Mucosa of rectum (tissue), 2 donors: ENCODE measurements at regions not wholly inside any gene's neighbourhood (a gene's known extent, or its start where the extent isn't known, plus 50 kb on each side); places are given as distances from the start of the nearest gene placed in this dataset.
"Not testable (repeated sequence)": the region's sequence is repeated elsewhere in the genome, so short reads cannot be mapped to it uniquely, and the experiment has no call there.

Experiments used
- H3K27ac ChIP-seq, 2 donors: one replicate each; pipeline ENCODE4 v1.7.0; 2013; ENCODE audit warnings: inconsistent platforms in 2 of 2, low read depth in 2 of 2, low read length in 2 of 2
- H3K27me3 ChIP-seq, 2 donors: one replicate each; pipeline ENCODE4 v1.7.0; 2013; ENCODE audit warnings: low read length in 2 of 2; ENCODE audit not compliant: control insufficient read depth in 2 of 2, insufficient read depth in 2 of 2
- H3K36me3 ChIP-seq, 2 donors: one replicate each; pipeline ENCODE4 v1.7.0; 2013; ENCODE audit warnings: low read length in 2 of 2; ENCODE audit not compliant: control insufficient read depth in 2 of 2, insufficient read depth in 2 of 2
- H3K4me1 ChIP-seq, 2 donors: one replicate each; pipeline ENCODE4 v1.7.0; 2013; ENCODE audit warnings: low read length in 2 of 2, mild to moderate bottlenecking in 1 of 2; ENCODE audit not compliant: control insufficient read depth in 2 of 2, insufficient read depth in 2 of 2
- H3K4me3 ChIP-seq, 2 donors: one replicate each; pipeline ENCODE4 v1.7.0; 2013; ENCODE audit warnings: low read length in 2 of 2
- H3K9ac ChIP-seq, 2 donors: one replicate each; pipeline ENCODE4 v1.7.0; 2013; ENCODE audit warnings: low read length in 2 of 2, low read depth in 1 of 2, mild to moderate bottlenecking in 1 of 2
- H3K9me3 ChIP-seq, 2 donors: one replicate each; pipeline ENCODE4 v1.7.0; 2013; ENCODE audit warnings: low read length in 2 of 2; ENCODE audit not compliant: control insufficient read depth in 2 of 2
- donor health status: healthy.
- donor health status: Normal muscosa, but diverticular disease.

GRCh38 chr2:87470381-87471380, 277.2 kb upstream of the PLGLB2 start:
- H3K36me3 ChIP-seq, H3K27me3 ChIP-seq, H3K9ac ChIP-seq, H3K4me1 ChIP-seq, H3K4me3 ChIP-seq, H3K9me3 ChIP-seq: not testable (repeated sequence)
- H3K27ac ChIP-seq: peak overlapping the region in 1 of 2 donors; percentile 16

GRCh38 chr2:87471478-87471877, 276.4 kb upstream of the PLGLB2 start:
- H3K9ac ChIP-seq, H3K27me3 ChIP-seq, H3K4me3 ChIP-seq, H3K9me3 ChIP-seq, H3K36me3 ChIP-seq, H3K4me1 ChIP-seq: not testable (repeated sequence)
- peak overlapping the region in 1 of 2 donors; percentile 16 for H3K27ac ChIP-seq

DNA sequence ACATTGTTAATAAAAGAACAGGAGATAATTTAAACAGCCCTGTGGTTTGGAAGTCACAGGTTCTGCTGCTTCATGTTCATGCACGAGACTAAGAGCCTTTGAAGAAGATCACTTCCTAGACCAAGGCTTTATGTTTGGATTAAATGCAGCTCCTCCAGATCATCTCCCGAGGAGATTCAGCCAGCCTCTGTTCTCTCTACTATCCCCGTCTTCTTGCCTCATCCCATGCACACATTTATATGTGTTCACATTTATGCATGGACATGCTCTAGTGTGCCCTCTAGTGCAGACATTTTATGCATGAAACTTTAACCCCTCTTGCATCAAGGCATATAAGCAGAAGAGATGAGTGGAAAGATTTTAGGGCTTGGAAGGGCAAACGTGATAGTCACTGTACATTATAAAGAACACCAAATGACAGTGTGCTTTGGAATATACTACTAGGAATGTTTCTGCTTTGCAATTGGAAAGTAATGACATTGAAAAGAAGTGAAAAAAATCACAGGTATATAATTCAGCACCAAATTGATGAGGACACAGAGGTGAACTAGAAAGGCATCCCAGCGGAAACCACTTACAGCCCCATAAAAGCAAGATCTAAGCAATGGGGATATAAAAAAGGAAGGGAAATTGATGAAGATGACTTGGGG, 271.5 kb upstream of the PLGLB2 start:
- not testable (repeated sequence) for H3K4me3 ChIP-seq, H3K9ac ChIP-seq, H3K27me3 ChIP-seq, H3K4me1 ChIP-seq, H3K9me3 ChIP-seq, H3K36me3 ChIP-seq
- H3K27ac ChIP-seq: peak overlapping the region in 1 of 2 donors; percentile 9

DNA sequence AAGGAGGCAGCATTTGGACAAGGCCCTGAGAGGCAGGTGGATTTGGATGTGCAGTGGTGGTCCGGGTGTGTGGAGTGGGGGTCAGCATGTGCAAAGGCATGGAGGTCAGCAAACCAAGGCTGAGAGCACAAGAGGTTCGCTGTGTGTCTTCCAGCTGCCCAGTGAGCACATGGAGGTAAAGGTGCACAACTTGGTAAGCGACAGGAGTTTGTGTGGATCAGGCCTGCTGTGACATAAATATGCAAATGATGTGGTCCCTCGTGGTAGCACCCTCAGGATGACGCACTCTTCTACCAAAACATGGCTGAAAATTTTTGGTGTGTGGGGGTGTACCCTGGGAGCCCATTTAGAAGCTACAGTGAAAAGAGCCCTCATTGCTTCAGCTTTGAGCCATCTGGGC, 271.0 kb upstream of the PLGLB2 start:
- not testable (repeated sequence) for H3K9me3 ChIP-seq, H3K27me3 ChIP-seq, H3K4me3 ChIP-seq, H3K36me3 ChIP-seq, H3K4me1 ChIP-seq, H3K9ac ChIP-seq
- H3K27ac ChIP-seq: peak overlapping the region in 1 of 2 donors; percentile 9

DNA sequence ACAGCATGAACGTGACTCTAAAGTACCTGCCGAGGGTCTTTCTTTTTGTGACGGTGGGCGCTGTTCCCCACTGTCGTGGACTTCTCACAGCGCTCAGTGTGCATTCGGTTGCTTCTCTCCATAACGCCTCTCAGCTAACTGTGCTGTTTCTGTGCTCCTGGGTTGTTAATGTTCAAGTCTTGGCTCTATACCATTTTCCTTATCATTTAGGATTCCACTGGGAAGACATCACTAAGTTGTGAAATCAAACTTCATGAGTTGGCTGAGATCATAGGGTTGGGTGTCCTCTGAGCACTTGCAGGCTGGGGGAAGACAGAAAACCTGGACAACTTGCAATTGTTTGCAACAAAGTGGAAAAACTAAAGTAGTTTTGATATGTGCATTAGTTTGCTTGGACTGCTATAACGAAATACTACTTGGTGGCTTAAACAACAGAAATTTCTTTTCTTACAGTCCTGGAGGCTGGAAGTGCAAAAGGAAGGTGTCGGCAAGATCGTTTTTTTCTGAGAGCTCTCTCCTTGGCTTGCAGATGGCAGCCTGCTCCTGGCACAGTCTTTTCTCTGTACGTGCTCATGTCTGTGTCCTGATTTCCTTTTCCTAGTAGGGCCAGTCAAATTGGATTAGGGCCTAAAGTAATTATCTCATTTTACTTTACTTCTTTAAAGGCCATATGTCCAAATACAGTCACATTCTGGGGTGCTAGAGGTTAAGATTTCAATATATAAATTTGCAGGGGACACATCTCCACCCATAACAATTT, 270.0 kb upstream of the PLGLB2 start:
- not testable (repeated sequence) for H3K9me3 ChIP-seq, H3K27ac ChIP-seq

GRCh38 chr2:87478911-87479310, 269.0 kb upstream of the PLGLB2 start:
- H3K27me3 ChIP-seq, H3K36me3 ChIP-seq, H3K9me3 ChIP-seq, H3K27ac ChIP-seq, H3K9ac ChIP-seq, H3K4me3 ChIP-seq, H3K4me1 ChIP-seq: not testable (repeated sequence)

More for the DNA sequence above, 270.0 kb upstream of the PLGLB2 start:
- H3K36me3 ChIP-seq, H3K4me3 ChIP-seq, H3K9ac ChIP-seq, H3K27me3 ChIP-seq, H3K4me1 ChIP-seq: not testable (repeated sequence)

- not testable (repeated sequence) for H3K4me3 ChIP-seq, H3K4me1 ChIP-seq, H3K9me3 ChIP-seq, H3K9ac ChIP-seq, H3K27me3 ChIP-seq, H3K36me3 ChIP-seq
- peak overlapping the region; percentile 70 to 71 for H3K27ac ChIP-seq
These were observed 264.7 kb upstream of the PLGLB2 start for GRCh38 chr2:87483093-87483680.

GRCh38 chr2:87484363-87484762, 263.5 kb upstream of the PLGLB2 start:
- not testable (repeated sequence) for H3K4me1 ChIP-seq, H3K4me3 ChIP-seq, H3K9ac ChIP-seq, H3K27me3 ChIP-seq, H3K36me3 ChIP-seq, H3K9me3 ChIP-seq
- peak overlapping the region; percentile 62 to 70 for H3K27ac ChIP-seq

GRCh38 chr2:87485455-87485854, 262.4 kb upstream of the PLGLB2 start:
- H3K27me3 ChIP-seq, H3K9ac ChIP-seq, H3K9me3 ChIP-seq, H3K36me3 ChIP-seq, H3K4me1 ChIP-seq, H3K4me3 ChIP-seq: not testable (repeated sequence)
- H3K27ac ChIP-seq: peak overlapping the region in 1 of 2 donors; percentile 22

DNA sequence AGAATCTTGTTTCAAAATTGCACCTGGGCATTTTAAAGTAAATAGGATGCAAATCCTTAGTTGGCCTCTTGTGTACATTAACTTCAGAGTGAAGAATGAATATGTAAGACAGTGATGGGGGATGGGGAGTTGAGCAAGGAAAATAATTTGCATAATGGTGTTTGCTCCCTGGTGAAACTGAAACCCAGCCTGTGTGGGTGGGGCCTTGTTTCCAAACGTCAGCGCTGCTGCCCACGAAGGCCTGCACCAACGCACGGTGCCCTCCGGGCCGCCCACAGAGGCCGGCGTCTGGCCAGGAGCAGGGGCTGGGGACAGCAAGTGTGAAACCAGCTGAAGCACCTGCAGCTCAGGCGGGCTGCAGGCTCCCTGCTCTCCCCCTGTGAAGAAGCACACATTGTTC, 262.0 kb upstream of the PLGLB2 start:
- H3K36me3 ChIP-seq, H3K4me1 ChIP-seq, H3K27me3 ChIP-seq, H3K9me3 ChIP-seq, H3K27ac ChIP-seq, H3K4me3 ChIP-seq, H3K9ac ChIP-seq: not testable (repeated sequence)
